HG03280 (cell line): ENCODE measurements at regions not wholly inside any gene's neighbourhood (a gene's known extent, or its start where the extent isn't known, plus 50 kb on each side); places are given as distances from the start of the nearest gene placed in this dataset.

Source experiments
- ATAC-seq: cut with Tn5 transposase; IDR thresholded peaks from one replicate; pipeline ENCODE4 v1.9.1; 2021; ENCODE audit warnings: mild to moderate bottlenecking, moderate library complexity; ENCODE audit not compliant: unreplicated experiment

DNA sequence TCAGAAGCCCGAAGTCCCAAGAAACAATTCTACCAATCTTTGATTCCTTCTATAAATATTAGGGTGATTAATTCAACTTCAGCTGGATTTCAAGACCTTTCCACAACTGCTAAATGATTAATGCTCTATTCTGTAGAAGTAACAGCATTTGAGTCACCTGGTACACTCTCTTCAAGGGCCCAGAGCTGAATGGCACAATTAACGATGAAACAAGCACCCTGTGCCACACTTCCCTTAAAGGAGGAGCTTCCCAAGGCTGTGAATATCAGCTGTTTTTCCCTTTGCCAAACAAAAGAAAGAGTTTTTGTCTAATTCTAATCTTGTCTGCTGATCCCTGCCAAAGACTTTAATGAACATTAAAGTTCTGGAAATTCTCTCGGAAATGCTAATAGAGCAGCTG lies 56.0 kb downstream of the BOD1L2 start:
- no peak for ATAC-seq

DNA sequence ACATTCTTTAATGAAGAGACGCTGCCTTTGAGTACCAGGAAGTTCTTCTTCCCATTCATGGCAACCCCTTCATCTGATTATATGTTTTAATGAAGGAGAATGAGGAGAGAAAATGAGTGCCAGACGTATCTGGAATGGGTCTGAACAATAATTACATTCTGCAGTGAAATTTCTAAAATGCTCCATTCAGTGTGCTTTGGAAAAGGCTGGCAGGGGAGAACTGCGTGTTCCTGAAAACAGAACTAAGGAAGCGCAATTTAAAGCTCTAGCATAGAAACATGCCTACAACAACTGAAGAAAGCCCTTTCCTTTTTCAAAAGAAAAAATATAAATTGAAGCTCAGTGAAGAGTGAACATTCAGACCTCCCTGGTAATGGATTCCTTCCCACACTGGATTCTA lies 58.8 kb downstream of the BOD1L2 start:
- no peak for ATAC-seq

DNA sequence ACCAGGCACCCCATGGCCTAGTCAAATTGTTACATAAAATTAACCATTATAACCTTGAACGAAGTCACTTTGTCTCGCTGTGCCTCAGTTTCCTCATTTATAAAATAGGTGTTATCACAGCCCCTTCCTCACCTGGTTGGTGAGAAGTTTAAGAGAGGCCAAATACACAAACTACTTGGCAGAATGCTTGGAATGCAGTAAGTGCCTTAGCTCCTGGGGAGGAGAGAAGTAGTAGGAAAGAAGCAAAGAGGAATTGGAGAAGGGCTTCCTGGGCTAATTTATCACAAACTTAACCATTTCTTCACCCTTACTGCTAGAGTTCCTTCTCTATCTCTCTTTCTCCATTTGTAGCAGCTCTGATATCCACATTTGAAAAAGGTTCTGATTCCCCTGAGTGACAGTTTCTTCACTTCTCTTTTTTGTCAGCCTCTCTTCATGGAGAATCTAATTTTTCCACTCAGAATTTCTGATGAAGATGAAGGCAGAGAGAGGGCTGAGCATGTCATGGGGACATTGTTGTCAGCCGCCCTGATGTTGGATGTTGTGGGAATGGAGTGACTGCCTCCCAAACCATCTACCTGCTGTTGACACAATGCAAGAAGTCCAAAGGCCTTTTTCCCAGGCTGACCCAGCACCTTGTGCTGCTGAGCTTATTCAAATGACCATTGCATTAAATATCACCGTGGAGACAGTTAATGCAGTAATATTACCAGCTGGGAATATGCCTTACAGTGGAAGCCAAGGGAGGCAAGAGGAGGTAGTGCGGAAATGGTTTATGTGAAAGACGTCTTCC lies 60.4 kb downstream of the BOD1L2 start:
- no peak for ATAC-seq

DNA sequence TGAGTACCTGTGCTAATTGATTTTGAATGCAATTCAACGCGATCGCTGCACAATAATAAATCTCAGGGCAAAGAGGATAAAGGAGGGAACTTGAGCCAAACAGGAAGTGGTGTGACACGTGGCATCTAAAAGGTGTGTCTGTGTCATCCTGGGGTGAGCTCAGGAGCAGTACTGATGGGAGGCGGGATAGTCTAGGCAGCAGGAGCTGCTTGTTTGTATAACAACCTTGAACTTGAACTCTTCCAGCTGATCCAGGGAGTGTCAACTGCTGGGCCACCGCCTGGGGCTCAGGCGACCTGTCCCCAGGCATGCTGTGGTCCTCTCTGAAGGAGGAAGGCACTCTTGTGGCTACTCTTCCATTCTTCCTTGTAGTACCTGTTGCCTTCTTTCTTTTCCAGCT lies 61.2 kb downstream of the BOD1L2 start:
- ATAC-seq: no peak

DNA sequence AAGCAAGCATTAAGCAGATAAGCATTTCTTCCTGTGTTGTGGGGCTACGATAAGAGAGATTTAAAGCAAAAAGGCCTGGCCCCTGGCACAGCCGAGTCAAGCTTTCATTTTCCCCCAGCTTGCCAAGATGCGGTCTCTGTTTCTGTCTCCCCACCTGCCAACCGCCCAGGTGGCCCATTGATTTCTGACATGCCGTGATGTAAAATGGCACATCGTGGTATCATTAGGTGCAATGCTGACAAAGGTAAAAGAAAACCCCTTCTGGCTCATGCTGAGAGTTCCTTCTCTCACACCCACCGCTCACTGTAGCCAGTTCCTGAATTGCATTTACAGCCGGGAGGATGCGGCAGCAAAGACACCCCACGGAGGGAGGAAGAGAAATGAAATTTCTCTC lies 62.8 kb downstream of the BOD1L2 start:
- peak; percentile 43 for ATAC-seq

DNA sequence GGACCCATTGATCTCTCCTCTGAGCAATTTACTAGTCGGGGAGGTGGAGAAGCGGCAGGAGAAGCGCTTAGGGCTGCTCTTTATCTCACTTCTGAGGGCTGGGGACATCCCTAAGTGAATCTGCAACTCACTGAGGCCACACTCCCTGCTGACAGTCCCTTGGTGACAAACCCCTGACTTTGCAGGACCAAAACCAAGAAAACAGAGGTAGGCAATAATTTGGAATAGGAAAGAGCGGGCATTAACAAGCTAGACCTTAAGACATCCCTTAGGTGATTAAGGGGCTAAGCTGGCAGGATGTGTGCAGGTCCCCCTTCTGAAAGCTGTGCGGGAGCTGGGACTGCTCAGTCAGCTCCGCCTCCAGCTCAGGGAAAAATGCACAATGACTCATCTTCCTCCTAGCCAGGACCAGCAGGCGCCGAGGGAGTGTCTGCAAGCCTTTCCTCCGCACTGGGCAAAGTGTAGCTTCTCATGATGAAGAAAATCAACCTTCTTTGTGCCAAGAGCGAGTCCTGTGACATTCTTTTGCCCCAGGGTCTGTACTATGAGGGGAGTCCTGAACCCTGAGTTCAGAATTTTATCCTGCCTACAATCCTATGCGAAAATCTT lies 63.3 kb downstream of the BOD1L2 start:
- ATAC-seq: peak; percentile 22

DNA sequence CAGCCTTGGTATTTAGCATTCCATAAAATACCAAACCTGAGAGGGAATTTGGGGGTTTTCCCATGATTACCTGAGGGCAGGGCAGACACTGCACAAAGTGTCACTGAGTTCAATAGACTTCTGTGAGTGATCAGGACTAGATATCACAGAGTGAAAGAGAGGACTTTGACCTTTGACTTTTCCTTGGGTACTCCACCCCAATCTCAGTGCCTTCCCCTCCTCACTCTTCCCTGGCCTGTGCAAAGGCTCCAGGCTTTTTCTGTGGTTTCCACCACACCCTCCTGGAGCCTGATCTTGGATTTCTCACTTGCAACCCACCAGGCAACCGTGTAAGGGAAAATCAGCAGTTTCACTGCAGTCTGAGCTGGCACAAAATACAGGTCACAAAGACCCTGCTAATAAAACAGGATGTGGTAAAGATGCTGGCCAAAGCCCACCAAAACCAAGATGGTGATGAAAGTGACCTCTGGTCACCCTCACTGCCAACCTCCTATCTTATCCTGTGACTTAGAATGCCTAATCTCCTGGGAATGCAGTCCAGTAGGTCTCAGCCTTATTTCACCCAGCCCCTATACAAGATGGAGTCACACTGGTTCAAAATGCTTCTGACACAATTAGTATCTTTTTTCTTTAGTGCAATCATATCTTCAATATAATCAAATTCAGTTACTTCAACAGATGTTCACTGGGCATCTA lies 64.0 kb downstream of the BOD1L2 start:
- no peak for ATAC-seq

DNA sequence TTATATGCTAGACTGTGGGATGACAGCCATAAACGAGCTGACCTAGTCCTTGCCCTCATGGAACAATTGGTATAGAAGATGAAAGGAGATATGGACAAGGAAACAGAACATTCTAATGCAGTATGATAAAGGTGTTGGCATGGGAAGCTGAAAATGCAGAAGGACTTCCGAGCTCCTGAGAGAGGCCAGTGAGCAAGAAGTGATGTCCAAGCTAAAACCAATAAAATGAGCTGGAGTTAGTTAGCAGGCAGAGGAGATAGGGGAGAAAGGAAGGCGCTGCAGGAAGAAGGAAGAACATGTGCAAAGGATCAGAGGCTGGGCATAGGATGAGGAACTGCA lies 64.5 kb downstream of the BOD1L2 start:
- no peak for ATAC-seq

DNA sequence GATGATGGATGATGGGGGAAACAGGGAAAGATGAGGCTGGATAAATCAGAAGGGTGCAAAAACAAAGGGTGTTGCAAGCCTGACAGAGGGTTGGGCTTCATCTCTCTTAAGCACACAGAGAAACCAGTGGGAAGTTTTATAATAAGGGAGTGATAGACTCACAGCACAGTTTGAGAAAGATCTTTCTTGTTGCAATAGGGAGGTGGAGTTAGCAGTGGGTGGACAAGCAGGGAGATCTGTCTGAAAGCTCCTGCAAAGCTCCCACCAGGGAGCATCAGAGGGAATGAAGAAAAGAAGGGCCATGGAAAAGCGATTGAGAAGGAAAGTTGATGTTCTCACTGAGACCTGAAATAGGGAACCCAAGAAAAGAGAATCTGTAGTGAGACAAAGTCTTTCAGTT lies 64.9 kb downstream of the BOD1L2 start:
- ATAC-seq: no peak

DNA sequence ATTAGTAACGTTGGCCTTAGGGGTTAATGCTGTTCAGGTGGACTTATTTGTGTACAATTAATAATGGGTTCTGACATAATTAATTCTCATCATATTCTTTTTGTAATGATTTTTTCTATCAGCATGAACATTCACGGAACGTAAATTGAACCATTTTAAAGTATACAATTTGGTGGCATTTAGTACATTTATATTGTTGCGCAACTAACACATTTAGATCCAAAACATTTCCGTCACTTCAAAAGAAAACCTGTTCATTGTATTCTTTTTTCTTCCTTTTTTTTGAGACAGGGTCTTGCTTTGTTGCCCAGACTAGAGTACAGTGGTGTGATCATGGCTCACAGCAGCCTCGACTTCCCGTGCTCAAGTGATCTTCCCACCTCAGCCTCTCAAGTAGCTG lies 65.8 kb downstream of the BOD1L2 start:
- ATAC-seq: no peak

DNA sequence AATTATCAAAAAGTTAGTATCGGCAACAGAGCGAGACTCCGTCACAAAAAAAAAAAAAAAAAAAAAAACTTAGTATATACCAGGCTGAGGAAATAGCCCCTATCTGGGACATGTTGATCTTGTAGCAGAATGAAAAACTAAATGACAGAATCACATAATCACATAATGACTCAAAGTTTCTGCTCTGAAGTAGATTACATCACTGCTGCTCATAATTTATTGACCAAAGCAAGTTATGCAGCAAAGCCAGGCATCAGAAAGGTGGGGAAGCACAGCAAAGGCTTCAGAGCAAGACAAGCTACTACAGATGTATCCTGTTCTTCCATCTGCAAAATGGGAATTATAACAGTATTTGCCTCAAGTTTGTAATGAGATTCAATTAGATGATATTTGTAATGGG lies 68.1 kb downstream of the BOD1L2 start:
- no peak for ATAC-seq

DNA sequence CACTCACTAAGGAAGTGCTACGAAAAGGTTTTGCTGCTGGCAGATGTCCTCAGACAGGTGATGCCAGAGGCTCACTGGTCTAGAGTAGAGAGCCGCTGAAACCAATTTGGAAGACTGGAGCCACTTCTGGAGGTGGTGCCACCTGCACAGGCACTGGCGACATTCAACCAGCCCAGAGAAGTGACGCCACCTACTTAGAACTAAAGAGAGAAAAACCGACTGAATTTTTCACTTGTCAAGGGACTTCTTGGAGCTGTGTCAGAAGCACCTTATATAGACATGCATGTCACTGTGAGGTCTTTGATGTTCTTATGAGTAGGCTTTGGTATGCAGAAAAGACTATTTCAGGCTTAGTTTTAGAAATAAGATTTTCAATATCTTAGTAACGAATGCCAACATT lies 71.4 kb downstream of the BOD1L2 start:
- no peak for ATAC-seq

DNA sequence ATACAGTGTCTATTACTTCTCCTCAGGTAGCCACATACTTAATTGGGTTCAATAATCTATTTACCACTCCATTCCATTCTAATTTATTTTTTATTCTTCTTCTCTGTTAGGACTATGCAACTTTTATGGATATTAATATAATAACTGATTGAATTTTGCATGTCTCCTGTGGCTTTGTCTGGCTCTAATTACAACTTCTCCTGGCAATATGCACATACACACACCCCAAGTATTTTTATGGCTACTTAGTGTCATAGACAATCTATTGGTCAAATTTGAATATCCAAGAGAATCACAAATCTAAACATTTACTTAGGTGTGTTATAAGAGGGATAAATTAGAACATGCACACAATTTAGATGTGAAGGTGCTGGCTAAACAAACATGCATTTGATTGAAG lies 73.1 kb downstream of the BOD1L2 start:
- no peak for ATAC-seq

DNA sequence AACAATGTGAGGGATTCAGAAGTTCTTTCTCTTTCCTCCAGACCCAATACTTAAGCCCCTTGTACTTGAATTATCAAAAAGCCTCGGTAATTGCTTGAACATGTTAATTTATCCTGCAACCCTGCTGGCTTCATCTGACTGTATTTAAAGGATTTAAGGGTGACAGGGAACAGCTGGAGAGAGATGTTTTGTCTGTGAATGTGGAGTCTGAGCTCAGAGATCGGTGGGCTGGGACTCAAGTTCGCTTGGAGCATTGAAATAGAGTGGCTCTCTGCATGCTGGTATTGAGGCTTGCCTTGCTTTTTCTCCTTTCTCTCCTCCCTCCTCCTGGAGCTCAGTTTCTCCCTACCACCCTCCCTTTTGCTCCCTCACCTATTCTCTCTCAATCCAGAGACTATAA lies 73.6 kb downstream of the BOD1L2 start:
- no peak for ATAC-seq

DNA sequence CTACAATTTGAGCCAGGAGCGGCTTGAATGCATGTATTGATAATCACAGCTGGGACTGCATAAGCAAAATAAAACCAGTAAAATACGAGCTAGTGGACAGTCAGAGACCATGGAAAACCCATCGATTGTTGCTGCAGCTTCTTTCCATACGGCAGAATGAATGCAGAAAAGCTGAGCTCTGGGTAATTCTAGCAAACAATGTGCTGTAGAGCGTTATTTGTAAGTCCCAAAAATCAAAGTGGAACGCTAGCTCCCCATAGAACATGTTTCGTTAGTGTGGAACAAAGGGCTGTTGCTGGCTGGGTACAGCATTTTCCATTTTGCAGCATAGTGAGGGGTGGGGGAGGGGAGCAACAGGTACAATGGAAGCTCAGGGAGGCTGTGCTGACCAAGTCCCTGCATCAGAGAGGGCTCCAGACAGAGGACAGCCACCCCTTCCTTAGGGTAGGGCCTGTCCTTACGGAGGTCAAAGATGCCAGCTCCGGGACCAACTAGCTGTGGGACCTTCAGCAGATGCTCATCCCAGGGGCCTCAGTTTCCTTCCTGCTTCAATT lies 74.1 kb downstream of the BOD1L2 start:
- no peak for ATAC-seq

DNA sequence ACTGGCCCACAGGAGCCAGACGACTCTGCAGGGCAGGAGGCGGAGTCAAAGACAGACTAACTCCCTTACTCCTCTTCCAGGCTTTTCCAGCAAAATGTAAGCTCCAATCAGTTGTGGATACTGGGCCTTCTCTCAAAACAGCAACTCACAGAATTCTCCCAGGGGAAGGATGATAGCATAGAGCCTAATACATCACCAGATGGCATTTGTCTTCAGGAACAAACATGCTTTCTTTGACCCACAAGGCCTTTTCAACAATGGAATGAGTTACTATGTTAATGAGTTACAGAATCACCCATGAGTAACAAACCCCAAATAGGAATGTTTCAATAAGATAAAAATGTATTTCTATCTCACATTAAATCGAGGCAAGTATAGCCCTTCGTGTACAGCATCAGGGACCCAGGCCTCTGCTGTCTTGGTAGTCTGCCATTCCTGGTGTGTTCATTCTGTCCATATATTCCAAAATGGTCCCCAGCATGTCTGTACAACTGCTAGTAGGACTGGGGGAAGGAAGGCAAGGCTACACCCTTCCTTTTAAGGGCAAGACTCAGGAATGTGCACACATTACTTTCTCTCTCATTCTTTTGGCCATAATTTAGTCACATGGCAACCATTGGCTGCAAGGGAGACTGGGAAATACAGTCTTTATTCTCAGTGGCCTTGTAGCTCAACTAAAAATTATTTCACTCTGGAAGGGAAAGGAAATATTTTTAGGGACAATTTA lies 76.4 kb downstream of the BOD1L2 start:
- ATAC-seq: no peak

DNA sequence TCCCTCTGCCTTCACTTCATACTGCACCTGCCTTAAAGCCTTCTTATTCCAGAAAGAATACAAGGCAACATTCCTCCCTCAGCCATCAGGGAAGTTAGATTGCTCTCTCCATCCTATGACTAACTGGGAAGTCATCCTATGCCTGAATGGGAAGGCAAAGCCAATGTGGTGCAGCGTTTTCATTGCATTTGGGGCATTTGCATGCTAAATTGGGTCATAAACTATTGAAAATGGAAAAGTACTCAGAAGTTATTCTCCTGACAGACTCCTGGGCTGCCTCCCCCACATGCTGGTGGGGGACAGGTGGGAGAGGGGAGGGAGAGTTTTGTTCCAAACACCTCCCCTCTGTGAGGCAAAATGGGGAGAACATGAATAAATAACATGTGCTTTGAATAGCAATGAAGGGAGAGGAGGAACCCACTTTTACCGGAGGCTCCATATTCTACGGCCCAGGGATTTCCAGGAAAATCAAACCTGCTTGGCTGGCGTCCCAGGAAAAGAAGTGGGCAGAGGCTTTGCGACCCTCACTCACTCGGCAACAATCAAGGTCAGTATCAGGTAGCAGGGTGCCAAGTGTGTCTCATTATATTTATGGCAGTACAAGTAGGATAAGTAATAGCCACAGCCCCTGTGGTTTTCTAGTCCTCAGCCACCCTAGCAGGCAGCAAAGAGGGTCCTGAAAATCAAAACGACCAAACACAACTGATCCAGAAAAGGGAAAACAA lies 84.1 kb downstream of the BOD1L2 start:
- ATAC-seq: no peak

DNA sequence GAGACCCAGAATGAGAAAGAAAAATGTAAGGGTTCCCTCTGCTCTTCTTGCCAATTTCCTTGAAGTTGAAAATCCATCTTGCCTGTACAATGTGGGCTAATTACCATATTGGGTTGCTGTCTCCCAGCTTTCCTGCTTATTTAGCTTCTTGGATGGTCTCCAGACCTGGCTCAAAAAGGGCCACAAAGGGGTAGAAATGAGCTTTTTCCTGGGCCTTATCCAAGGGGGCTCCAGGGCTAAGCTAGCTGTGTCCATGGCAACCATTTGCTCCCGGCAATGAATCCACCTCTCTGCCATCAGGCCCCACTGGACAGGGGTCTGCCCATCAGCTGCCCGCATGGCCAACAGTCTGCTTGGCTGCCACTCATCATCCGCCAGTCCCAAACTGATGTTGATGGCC lies 85.0 kb downstream of the BOD1L2 start:
- no peak for ATAC-seq

DNA sequence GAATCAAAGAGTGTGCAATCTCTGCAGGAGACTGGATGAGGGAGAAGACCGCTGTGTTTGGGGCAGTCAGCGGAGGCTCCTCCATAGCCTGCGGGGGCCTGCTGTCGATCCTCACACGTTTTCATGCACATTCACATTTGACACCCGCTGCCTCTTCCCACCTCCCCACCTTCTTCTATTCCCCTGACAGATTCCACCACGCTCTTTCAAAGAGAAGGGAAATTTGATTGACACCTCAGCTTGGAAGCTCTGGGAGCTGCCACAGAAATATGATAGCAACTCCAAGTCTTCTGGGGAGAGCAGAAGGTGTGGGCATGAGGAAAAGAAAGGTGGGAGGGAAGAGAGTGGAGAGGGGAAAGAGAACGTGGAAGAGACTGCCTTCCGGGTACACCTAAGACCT lies 87.5 kb downstream of the BOD1L2 start:
- no peak for ATAC-seq

DNA sequence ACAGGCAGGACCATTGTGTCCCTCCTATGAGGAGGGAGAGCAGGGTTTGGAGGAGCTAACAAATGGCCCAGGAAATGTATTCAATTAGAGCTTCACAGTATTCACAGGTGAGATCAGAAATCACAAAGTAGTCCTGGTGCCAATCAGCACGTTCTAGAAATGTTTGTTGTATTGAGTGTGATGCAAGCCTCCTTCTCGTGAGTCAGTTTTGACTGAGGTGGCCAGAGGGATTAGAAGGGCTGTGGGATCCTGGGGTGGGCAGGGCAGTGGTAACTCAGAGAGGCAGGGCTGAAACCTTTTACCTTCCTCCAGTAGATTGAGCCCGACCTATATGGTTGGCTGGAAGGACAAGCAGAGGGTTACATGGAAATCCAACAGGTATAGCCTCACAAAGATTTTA lies 95.0 kb downstream of the BOD1L2 start:
- ATAC-seq: no peak

DNA sequence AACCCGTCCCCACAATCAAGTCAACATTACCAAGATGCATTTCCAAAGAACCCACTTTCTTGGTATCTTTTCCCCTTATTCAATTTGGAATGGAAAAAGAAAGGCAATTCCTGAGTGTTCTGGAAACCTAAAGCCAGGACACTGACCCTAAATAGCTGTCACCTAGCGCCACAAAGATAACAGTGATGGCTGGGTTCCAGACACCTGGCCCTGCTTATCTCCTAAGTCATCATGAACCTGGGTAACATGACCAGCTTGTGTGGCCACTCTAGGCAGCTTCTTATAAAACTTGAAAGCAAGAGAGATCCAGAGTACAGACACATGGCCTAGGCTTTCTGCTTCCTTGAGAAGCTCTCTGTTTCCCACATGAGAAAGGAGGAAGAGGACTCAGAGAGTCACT lies 95.4 kb downstream of the BOD1L2 start:
- no peak for ATAC-seq
